ENCODE measurements at regions not wholly inside any gene's neighbourhood (a gene's known extent, or its start where the extent isn't known, plus 50 kb on each side); places are given as distances from the start of the nearest gene placed in this dataset.

DNA sequence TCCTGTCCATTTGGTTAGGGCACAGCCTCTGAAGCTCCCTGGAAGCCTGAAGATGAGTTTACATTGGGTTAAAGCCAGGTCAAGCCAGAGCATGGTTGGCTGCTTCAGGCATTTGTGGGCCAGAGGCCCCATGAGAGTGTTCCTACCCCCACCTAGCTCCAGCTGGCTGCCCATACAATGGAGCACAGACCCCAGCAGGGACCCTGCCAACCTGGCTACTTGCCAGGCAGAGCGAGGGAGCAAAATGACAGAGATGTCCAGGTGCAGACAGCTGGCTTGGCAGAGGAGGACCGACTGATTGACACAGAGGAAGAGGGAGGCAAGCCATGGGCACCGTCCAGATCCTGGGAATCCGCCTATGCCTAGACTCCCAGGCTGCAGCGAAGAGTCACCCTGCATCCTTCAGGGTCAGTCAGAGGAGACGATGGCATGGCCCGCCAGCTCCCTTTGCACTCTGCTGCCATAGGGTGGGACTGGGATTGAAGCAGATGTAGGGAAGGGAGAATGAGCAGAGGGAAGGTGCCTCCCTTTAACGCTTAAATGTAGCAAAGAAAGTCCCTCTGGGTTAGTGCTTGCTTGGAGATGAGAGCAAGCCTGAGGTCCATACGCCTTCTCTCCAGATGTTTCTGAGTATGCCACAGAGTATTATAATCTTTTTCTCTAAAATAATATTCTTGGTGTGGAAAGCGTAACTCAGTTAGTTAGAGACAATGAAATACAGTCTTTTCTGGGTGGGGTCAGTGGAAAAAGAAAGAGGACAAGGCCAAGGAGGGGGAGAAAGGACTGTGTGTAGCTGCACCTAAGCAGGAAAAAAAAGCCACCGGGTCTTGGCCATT, 77.6 kb upstream of the FYN start:
- TF ChIP-seq, protein P1, sequence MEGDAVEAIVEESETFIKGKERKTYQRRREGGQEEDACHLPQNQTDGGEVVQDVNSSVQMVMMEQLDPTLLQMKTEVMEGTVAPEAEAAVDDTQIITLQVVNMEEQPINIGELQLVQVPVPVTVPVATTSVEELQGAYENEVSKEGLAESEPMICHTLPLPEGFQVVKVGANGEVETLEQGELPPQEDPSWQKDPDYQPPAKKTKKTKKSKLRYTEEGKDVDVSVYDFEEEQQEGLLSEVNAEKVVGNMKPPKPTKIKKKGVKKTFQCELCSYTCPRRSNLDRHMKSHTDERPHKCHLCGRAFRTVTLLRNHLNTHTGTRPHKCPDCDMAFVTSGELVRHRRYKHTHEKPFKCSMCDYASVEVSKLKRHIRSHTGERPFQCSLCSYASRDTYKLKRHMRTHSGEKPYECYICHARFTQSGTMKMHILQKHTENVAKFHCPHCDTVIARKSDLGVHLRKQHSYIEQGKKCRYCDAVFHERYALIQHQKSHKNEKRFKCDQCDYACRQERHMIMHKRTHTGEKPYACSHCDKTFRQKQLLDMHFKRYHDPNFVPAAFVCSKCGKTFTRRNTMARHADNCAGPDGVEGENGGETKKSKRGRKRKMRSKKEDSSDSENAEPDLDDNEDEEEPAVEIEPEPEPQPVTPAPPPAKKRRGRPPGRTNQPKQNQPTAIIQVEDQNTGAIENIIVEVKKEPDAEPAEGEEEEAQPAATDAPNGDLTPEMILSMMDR (IDR thresholded peaks at IDR 0.05) = no peak
- TF ChIP-seq POLR2A (IDR thresholded peaks at IDR 0.05) = no peak

Data from heart left ventricle (tissue), 13 donors.